ENCODE measurements at regions not wholly inside any gene's neighbourhood (a gene's known extent, or its start where the extent isn't known, plus 50 kb on each side); places are given as distances from the start of the nearest gene placed in this dataset.

DNA sequence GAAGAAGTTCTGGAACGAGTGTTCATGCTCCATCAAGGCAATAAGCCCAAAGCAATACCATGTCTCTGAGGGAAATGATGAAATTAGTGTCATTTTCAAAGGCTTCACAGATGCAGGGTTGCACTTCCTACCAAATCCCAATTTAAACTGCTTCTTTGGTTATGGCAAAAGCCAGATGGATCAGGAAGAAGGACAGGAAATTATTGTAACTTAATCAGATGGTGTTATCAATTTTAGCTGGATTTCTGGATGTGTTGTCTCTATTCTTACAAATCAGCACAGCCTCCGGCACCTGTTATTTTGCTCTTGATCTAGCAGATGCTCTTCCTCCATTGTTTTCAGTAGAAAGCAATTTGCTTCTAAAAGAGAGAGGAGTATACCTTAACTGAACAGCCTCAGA, 693.4 kb downstream of the SOCS6 start:
- intact Hi-C loops (cut with micrococcal nuclease): no loop called here
- Mint-ChIP-seq H3K4me3 (no peak overlapping the region), H3K36me3 (ENCODE audit: low read depth) (peaks cover 3% of the 10 kb centered on the region), H3K27me3 (ENCODE audit: low read depth) (no peaks in the 10 kb centered on the region), H3K4me1 (ENCODE audit: low read depth) (no peaks in the 10 kb centered on the region), H3K27ac (no peak overlapping the region), H3K9me3 (peaks cover 22% of the 10 kb centered on the region)
- CTCF ChIA-PET: no interaction called here
- no peak for DNase-seq

DNA sequence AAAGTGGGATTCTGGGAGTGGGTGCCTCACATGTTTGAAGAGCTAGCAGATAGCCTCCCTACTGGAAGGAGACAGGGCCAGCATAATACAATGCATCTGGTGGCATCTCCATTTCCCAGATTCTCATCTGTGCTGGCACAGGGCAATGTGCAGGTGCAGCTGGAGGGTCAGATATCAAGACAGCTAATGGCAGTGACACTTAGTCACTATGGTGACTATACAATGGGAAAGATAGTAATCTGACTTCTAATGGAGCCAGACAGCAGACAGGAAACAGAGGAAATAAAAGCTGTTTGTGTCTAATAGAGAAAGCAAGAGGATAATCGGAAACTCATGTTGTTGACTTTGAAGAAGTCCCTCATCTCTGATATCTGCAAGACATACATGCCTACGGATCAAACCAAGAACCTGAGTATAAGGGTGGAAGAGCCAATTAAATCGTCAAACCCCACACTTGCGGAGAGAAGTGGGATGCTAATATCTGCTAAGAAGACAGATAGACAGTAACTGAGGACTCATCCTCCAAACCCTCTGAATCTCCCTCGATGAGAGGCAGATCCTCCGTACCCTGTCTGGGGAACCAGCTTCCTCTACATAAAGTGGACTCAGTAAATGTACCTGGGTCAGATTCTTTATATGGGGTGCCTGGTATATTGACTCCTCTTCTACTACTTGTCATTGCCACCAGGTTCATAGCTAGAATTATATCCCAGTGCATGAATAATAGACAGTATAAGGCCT, 692.7 kb downstream of the SOCS6 start:
- intact Hi-C loops (cut with micrococcal nuclease): no loop called here
- H3K9me3 Mint-ChIP-seq: peaks cover 19% of the 10 kb centered on the region
- DNase-seq: no peak
- H3K4me3 Mint-ChIP-seq: no peak overlapping the region
- no peaks in the 10 kb centered on the region for H3K4me1 Mint-ChIP-seq (ENCODE audit: low read depth)
- CTCF ChIA-PET: no interaction called here
- H3K27me3 Mint-ChIP-seq (ENCODE audit: low read depth): no peaks in the 10 kb centered on the region
- no peak overlapping the region for H3K27ac Mint-ChIP-seq
- H3K36me3 Mint-ChIP-seq (ENCODE audit: low read depth): peaks cover 3% of the 10 kb centered on the region

DNA sequence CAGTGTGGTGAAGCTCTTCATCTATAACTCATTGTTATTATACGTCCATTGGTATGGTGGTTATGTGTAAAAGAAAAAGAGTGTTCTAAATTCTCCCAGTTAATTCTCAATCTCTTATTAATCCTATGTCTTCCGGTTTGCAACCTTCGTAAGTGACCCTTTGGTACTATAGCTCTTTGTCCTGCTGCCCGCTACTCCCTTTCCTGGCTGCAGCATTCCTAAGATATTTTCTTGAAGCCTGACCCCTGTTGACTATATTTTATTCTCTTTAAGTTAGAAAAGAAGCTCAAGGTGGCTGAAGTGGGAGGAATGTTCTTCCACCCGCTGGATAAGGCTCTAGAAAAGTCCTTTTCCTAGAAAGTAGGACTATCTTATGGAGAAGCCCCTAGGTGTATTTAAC, 684.8 kb downstream of the SOCS6 start:
- no peak overlapping the region for H3K27ac Mint-ChIP-seq
- no peaks in the 10 kb centered on the region for H3K36me3 Mint-ChIP-seq (ENCODE audit: low read depth)
- peaks cover 2% of the 10 kb centered on the region for H3K9me3 Mint-ChIP-seq
- no peak overlapping the region for H3K4me3 Mint-ChIP-seq
- intact Hi-C loops (cut with micrococcal nuclease): no loop called here
- DNase-seq: no peak
- H3K4me1 Mint-ChIP-seq (ENCODE audit: low read depth): no peaks in the 10 kb centered on the region
- CTCF ChIA-PET: interaction anchor here (0.5 kb wide), 1 partner anchor 253 kb away, joined by 3 read pairs; no protein-coding TSS in a partner anchor
- no peaks in the 10 kb centered on the region for H3K27me3 Mint-ChIP-seq (ENCODE audit: low read depth)

DNA sequence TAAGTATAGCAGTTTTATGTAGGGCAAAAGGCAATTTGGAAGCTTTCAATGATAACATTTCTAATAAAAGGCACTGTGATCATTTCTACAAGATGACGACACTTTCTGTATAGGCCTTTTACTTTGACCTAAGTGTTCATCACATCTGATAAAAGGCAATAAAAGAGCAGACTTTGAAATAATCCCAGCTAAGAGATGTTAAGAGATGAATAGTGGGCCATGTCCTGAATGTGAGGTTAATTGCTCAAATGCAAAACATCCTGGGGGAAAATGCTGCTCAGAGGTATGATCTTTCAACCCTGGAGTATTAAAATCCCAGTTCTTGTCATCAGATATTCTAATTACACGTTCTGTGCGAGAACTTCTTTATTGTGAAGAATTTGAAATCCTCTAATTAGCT, 677.6 kb downstream of the SOCS6 start:
- DNase-seq: no peak
- CTCF ChIA-PET: no interaction called here
- Mint-ChIP-seq H3K4me3 (no peak overlapping the region), H3K9me3 (peaks cover under 1% of the 10 kb centered on the region), H3K4me1 (ENCODE audit: low read depth) (no peaks in the 10 kb centered on the region), H3K27ac (no peak overlapping the region), H3K27me3 (ENCODE audit: low read depth) (no peaks in the 10 kb centered on the region), H3K36me3 (ENCODE audit: low read depth) (no peaks in the 10 kb centered on the region)
- intact Hi-C loops (cut with micrococcal nuclease): no loop called here

DNA sequence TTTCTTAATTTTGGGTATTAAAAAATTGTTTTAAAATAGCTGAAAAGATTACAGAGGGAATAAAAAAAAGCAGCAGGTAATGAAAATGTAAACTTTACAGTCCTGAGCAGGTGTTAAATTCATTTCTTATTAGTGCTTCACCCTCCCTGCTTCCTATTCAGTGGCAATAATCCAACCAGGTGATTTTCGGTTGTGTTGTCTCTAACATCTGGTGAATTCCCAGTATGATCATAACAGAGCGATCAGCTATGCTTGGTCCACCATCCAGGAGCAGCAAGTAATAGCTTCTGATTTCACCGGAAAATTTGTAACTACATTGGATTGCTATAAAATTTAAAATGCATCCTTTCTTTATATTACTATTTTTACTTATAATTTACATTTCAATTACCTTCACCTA, 673.1 kb downstream of the SOCS6 start:
- Mint-ChIP-seq H3K4me3 (no peak overlapping the region), H3K4me1 (ENCODE audit: low read depth) (no peaks in the 10 kb centered on the region), H3K27me3 (ENCODE audit: low read depth) (no peaks in the 10 kb centered on the region), H3K9me3 (peaks cover 1% of the 10 kb centered on the region), H3K36me3 (ENCODE audit: low read depth) (no peaks in the 10 kb centered on the region), H3K27ac (no peak overlapping the region)
- DNase-seq: no peak
- CTCF ChIA-PET: no interaction called here
- intact Hi-C loops (cut with micrococcal nuclease): no loop called here

DNA sequence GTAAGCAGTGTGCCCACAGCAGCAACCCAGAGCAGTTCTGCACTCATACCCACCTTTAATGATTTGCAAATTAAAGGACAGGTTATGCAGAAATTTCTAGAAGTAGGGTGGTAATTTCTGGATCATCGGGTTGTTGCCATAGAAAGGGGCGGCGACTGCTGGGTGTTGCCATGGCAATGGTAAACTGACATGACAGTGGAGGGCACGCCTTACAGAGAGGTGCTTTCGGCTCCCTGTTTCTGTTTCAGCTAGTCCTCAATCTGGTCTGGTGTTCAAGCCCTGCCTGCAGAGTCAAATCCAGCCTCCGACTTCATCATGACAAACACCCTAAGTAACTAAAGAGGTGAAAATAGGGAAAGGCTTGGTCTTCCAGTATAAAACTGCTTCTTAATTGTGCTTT, 667.7 kb downstream of the SOCS6 start:
- Mint-ChIP-seq H3K27me3 (ENCODE audit: low read depth) (no peaks in the 10 kb centered on the region), H3K4me1 (ENCODE audit: low read depth) (no peaks in the 10 kb centered on the region), H3K36me3 (ENCODE audit: low read depth) (no peaks in the 10 kb centered on the region), H3K4me3 (no peak overlapping the region), H3K27ac (no peak overlapping the region), H3K9me3 (peaks cover 1% of the 10 kb centered on the region)
- intact Hi-C loops (cut with micrococcal nuclease): no loop called here
- CTCF ChIA-PET: interaction anchor here (0.6 kb wide), 1 partner anchor 24 kb away, joined by 4 read pairs; no protein-coding TSS in a partner anchor
- no peak for DNase-seq

DNA sequence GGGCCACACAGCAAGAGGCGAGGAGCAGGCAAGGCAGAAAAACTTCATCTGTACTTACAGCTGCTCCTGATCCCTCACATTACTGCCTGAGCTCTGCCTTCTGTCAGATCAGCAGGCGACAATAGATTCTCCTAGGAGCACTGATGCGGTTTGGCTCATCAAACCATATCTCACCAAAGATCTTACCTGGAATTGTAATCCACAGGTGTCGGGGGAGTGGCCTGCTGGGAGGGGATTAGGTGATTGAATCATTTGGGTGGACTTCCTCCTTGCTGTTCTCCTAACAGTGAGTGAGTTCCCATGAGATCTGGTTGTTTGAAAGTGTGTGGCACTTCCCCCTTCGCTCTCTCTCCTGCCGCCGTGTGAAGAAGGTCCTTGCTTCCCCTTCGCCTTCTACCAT, 647.3 kb downstream of the SOCS6 start:
- CTCF ChIA-PET: interaction anchor here (0.6 kb wide), 1 partner anchor 10 kb away, joined by 3 read pairs; no protein-coding TSS in a partner anchor
- H3K9me3 Mint-ChIP-seq: no peaks in the 10 kb centered on the region
- no peak overlapping the region for H3K4me3 Mint-ChIP-seq
- intact Hi-C loops (cut with micrococcal nuclease): loop anchor here (10.0 kb wide), 1 partner anchor 1149 kb away; no protein-coding TSS in a partner anchor
- DNase-seq: no peak
- H3K4me1 Mint-ChIP-seq (ENCODE audit: low read depth): peaks cover 9% of the 10 kb centered on the region
- no peak overlapping the region for H3K27ac Mint-ChIP-seq
- no peaks in the 10 kb centered on the region for H3K27me3 Mint-ChIP-seq (ENCODE audit: low read depth)
- no peaks in the 10 kb centered on the region for H3K36me3 Mint-ChIP-seq (ENCODE audit: low read depth)

DNA sequence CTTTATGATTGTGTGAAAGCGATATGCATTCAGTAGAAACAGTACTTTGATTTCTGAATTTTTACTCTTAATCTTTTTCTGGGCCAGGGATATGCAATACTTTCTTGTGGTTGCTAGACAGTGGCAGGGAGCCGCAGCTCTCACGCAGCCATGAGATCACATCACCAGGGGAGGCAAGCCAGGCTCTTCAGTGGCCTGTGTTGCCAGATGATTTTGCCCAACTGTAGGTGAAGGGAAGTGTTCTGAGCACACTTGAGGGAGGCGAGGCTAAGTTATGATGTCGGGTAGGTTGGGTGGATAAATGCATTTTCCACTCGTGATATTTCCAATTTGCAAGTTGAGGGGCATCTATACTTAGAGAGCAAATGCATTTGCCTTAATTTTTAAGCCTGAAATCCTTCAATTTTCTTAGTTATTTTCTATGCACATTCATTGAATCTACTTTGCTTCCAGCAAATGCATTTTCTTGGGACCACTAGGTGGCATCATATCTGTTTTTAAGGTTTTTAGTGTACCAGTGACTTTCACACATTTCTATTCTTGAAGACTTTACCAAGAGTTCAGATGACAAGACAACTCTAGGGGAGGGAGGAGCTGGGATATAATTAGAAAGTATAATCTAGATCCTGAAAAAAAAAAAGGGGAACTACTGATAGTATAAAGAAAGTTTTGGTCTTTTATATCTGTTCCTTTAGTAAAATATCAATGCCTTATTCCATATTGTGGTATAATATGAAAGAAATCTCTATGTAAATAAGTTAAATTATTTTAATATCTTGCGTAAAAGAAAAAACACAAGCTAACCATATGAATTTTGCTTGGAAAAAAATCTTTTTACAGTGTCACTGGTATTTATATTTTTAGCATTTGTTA, 643.3 kb downstream of the SOCS6 start:
- no peaks in the 10 kb centered on the region for H3K9me3 Mint-ChIP-seq
- no peaks in the 10 kb centered on the region for H3K36me3 Mint-ChIP-seq (ENCODE audit: low read depth)
- no peaks in the 10 kb centered on the region for H3K27me3 Mint-ChIP-seq (ENCODE audit: low read depth)
- no peak overlapping the region for H3K4me3 Mint-ChIP-seq
- intact Hi-C loops (cut with micrococcal nuclease): loop anchor here (1.0 to 10.0 kb wide), 5 partner anchors 150 to 1612 kb away; partner anchors contain the start of gene CBLN2
- no peak for DNase-seq
- peaks cover 6% of the 10 kb centered on the region for H3K4me1 Mint-ChIP-seq (ENCODE audit: low read depth)
- CTCF ChIA-PET: interaction anchor here (0.6 to 1.2 kb wide), 8 partner anchors 8 to 1615 kb away, joined by 3 to 9 read pairs (median 4); no protein-coding TSS in a partner anchor
- no peak overlapping the region for H3K27ac Mint-ChIP-seq

DNA sequence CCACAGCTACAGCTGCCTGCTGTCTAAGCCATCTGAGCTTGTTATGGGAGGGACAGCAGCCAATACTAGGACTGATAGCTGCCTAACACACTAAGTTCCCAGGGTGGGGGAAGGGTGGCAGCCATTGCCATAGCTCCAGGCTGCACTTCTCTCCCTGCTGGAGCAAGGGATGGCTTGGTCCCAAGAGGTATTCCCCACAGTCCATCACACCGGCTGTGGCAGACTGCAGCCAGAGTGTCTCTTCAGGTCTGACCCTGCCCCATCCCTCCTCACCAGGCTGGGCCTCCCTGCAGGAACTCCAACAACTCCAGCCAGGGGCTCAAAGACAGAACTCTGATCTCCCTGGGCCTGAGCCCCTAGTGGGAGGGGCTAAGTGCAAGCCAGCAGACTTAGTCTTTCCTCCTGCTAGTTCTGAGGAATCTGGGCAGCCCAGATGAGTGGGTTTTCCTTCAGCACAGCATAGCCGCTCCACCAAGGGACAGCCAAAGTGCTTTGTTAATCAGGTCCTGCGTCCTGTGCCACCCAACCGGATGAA, 632.1 kb downstream of the SOCS6 start:
- Mint-ChIP-seq H3K36me3 (ENCODE audit: low read depth) (peaks cover 1% of the 10 kb centered on the region), H3K27ac (no peak overlapping the region), H3K27me3 (ENCODE audit: low read depth) (no peaks in the 10 kb centered on the region), H3K4me1 (ENCODE audit: low read depth) (no peaks in the 10 kb centered on the region), H3K4me3 (no peak overlapping the region), H3K9me3 (peaks cover 8% of the 10 kb centered on the region)
- intact Hi-C loops (cut with micrococcal nuclease): no loop called here
- CTCF ChIA-PET: no interaction called here
- DNase-seq: no peak

DNA sequence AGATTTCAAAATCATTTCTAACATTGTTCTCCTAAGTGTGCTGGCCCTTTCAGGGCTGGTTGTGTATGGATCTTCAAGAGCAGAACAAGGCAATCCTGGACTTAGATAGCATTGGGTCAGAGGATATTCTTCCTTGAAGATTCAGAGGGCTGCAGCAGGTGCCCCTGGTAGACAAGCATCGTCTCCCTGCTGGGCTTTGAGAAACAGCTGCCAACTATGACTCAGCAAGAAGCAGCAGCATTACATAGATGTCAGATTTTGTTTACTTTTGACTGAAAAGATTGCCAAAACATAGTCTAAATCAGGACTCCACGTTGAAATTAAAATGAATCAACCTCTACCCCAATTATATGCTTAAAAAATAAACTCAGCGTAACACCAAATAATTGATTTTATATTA, 618.8 kb downstream of the SOCS6 start:
- no peaks in the 10 kb centered on the region for H3K27me3 Mint-ChIP-seq (ENCODE audit: low read depth)
- H3K4me3 Mint-ChIP-seq: no peak overlapping the region
- CTCF ChIA-PET: no interaction called here

DNA sequence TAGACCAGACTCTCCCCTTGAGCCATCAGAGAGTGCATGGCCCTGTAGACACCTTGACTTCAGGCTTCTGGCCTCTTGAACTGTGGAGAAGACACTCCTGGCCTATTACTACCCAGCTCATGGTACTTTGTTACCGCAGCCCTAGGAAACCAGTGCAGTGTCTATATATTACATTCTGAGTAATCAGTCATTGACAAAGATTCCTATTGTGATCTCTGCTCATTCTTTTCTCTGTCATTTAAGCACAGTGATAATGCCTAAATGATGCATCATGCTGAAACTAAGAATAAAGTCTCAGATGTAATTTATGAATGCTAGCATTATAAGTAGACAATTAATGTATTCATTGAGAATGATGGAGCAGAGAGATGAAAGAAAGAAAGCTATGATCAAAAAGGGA, 603.5 kb downstream of the SOCS6 start:
- DNase-seq: no peak
- Mint-ChIP-seq H3K4me3 (no peak overlapping the region), H3K27me3 (ENCODE audit: low read depth) (no peaks in the 10 kb centered on the region), H3K9me3 (peaks cover 1% of the 10 kb centered on the region), H3K36me3 (ENCODE audit: low read depth) (no peaks in the 10 kb centered on the region), H3K4me1 (ENCODE audit: low read depth) (no peaks in the 10 kb centered on the region), H3K27ac (no peak overlapping the region)
- intact Hi-C loops (cut with micrococcal nuclease): no loop called here
- CTCF ChIA-PET: no interaction called here

More for the DNA sequence above, 618.8 kb downstream of the SOCS6 start:
- H3K4me1 Mint-ChIP-seq (ENCODE audit: low read depth): peaks cover 13% of the 10 kb centered on the region
- peaks cover 8% of the 10 kb centered on the region for H3K9me3 Mint-ChIP-seq
- no peak for DNase-seq
- H3K36me3 Mint-ChIP-seq (ENCODE audit: low read depth): peaks cover under 1% of the 10 kb centered on the region
- intact Hi-C loops (cut with micrococcal nuclease): no loop called here
- H3K27ac Mint-ChIP-seq: no peak overlapping the region

DNA sequence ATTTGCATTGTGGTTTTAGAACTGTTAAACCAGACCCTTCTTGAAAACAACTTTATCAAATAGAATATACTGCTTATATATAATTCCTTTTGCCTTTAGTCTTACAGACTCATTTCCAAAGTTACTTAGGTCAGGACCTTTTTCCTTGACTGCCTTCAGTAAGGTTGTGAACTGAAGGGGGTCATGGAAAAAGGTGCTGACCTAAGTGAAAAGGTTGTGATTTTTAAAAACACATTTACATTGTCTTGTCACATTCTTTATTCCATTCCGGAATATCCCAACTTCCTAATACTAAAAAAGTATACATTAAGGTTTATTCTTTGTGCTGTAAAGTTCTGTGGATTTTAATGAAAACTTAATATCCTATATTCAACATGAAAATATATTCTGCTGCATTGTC, 581.4 kb downstream of the SOCS6 start:
- H3K4me1 Mint-ChIP-seq (ENCODE audit: low read depth): no peaks in the 10 kb centered on the region
- no peak overlapping the region for H3K4me3 Mint-ChIP-seq
- no peak for DNase-seq
- intact Hi-C loops (cut with micrococcal nuclease): no loop called here
- no peaks in the 10 kb centered on the region for H3K27me3 Mint-ChIP-seq (ENCODE audit: low read depth)
- no peaks in the 10 kb centered on the region for H3K36me3 Mint-ChIP-seq (ENCODE audit: low read depth)
- H3K9me3 Mint-ChIP-seq: peaks cover 4% of the 10 kb centered on the region
- no peak overlapping the region for H3K27ac Mint-ChIP-seq
- CTCF ChIA-PET: no interaction called here

All from activated naive CD4-positive, alpha-beta T cell treated with anti-CD3 and anti-CD28 coated beads for 36 hours (primary cell).